ENCODE measurements at regions not wholly inside any gene's neighbourhood (a gene's known extent, or its start where the extent isn't known, plus 50 kb on each side); places are given as distances from the start of the nearest gene placed in this dataset.
"Not testable (repeated sequence)": the region's sequence is repeated elsewhere in the genome, so short reads cannot be mapped to it uniquely, and the experiment has no call there.

DNA sequence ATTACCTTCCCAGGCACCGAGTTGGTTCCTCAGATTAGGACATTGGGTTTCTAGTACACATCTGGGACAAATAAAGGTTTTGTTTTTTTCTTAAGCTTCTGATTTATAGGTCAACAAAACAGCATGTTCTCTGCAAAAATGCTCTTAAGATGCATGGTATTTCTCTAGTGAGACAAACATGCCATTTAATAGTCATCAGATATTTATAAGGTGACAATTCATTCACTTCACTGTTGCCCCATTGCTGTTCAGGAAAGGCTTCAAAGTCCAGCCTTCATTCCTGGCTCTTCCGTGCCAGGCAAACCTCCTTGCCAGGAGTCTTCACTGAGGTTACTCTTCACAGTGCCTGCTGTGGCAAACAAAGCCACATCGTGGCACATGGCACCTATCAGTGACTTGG is 156.3 kb upstream of the FNDC3A start:
- no peaks in the 10 kb centered on the region for H3K27me3 ChIP-seq (ENCODE audit: control insufficient read depth in 3 of 3, insufficient read depth in 3 of 3, low read length in 2 of 3)
- ATAC-seq (ENCODE audit: insufficient read depth, low FRiP score), result no peak
- no peak overlapping the region for H3K27ac ChIP-seq (ENCODE audit: low read depth in 1 of 2, low read length in 1 of 2)
- no peak for DNase-seq
- H3K9ac ChIP-seq (ENCODE audit: insufficient read depth in 1 of 2, low read length in 2 of 2), result no peak overlapping the region
- no peak for TF ChIP-seq CTCF (IDR thresholded peaks at IDR 0.05; ENCODE audit: control extremely low read depth, extremely low read depth)
- H3K36me3 ChIP-seq (ENCODE audit: control insufficient read depth in 4 of 4, insufficient read depth in 4 of 4, low read length in 4 of 4), result no peaks in the 10 kb centered on the region
- no peaks in the 10 kb centered on the region for H3K9me3 ChIP-seq (ENCODE audit: control insufficient read depth in 4 of 4, insufficient read depth in 3 of 4, low read length in 3 of 4)
- H3K4me1 ChIP-seq (ENCODE audit: control insufficient read depth in 5 of 5, insufficient read depth in 5 of 5, low read length in 5 of 5), result peaks cover 0 to 11% (median 0%) of the 10 kb centered on the region in 5 donors
- no peak overlapping the region for H3K4me3 ChIP-seq
- 91 to 93% methylated on average over 3 of the region's 3 CpGs for WGBS, 2 donors

GRCh38 chr13:48819899-48820298 is 155.8 kb upstream of the FNDC3A start:
- no peaks in the 10 kb centered on the region for H3K27me3 ChIP-seq (ENCODE audit: control insufficient read depth in 3 of 3, insufficient read depth in 3 of 3, low read length in 2 of 3)
- ATAC-seq (ENCODE audit: insufficient read depth, low FRiP score) (no peak), DNase-seq (no peak)
- WGBS, 2 donors, result 76 to 80% methylated on average over 4 of the region's 4 CpGs
- no peak overlapping the region for H3K9ac ChIP-seq (ENCODE audit: insufficient read depth in 1 of 2, low read length in 2 of 2)
- H3K4me1 ChIP-seq (ENCODE audit: control insufficient read depth in 5 of 5, insufficient read depth in 5 of 5, low read length in 5 of 5), result peaks cover 0 to 11% (median 0%) of the 10 kb centered on the region in 5 donors
- no peak for TF ChIP-seq CTCF (IDR thresholded peaks at IDR 0.05; ENCODE audit: control extremely low read depth, extremely low read depth)
- H3K9me3 ChIP-seq (ENCODE audit: control insufficient read depth in 4 of 4, insufficient read depth in 3 of 4, low read length in 3 of 4), result no peaks in the 10 kb centered on the region
- H3K27ac ChIP-seq (ENCODE audit: low read depth in 1 of 2, low read length in 1 of 2), result no peak overlapping the region
- H3K36me3 ChIP-seq (ENCODE audit: control insufficient read depth in 4 of 4, insufficient read depth in 4 of 4, low read length in 4 of 4), result no peaks in the 10 kb centered on the region
- H3K4me3 ChIP-seq, result no peak overlapping the region

GRCh38 chr13:48823526-48823925 is 152.2 kb upstream of the FNDC3A start:
- not testable (repeated sequence) for H3K4me1 ChIP-seq (ENCODE audit: control insufficient read depth in 5 of 5, insufficient read depth in 5 of 5, low read length in 5 of 5); DNase-seq; ATAC-seq (ENCODE audit: insufficient read depth, low FRiP score); H3K27me3 ChIP-seq (ENCODE audit: control insufficient read depth in 3 of 3, insufficient read depth in 3 of 3, low read length in 2 of 3); H3K9me3 ChIP-seq (ENCODE audit: control insufficient read depth in 4 of 4, insufficient read depth in 3 of 4, low read length in 3 of 4); H3K27ac ChIP-seq (ENCODE audit: low read depth in 1 of 2, low read length in 1 of 2); H3K4me3 ChIP-seq; H3K36me3 ChIP-seq (ENCODE audit: control insufficient read depth in 4 of 4, insufficient read depth in 4 of 4, low read length in 4 of 4); H3K9ac ChIP-seq (ENCODE audit: insufficient read depth in 1 of 2, low read length in 2 of 2)
- 92 to 95% methylated on average over 9 of the region's 9 CpGs for WGBS, 2 donors

DNA sequence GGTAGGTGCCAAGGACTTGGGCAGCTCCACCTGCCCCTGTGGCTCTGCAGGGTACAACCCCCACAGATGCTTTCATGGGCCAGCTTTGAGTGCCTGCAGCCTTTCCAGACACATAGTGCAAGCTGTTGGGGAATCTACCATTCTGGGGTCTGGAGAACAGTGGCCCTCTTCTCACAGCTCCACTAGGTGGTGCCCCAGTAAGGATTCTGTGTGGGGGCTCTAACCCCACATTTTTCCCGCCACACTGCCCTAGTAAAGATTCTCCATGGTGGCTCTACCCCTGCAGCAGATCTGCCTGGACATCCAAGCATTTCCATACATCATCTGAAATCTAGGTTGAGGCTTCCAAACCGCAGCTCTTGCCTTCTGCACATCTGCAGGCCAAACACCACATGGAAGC is 149.7 kb upstream of the FNDC3A start:
- Histone ChIP-seq H3K4me1 (ENCODE audit: control insufficient read depth in 5 of 5, insufficient read depth in 5 of 5, low read length in 5 of 5) (no peaks in the 10 kb centered on the region), H3K4me3 (no peak overlapping the region), H3K27me3 (ENCODE audit: control insufficient read depth in 3 of 3, insufficient read depth in 3 of 3, low read length in 2 of 3) (no peaks in the 10 kb centered on the region), H3K36me3 (ENCODE audit: control insufficient read depth in 4 of 4, insufficient read depth in 4 of 4, low read length in 4 of 4) (no peaks in the 10 kb centered on the region), H3K9me3 (ENCODE audit: control insufficient read depth in 4 of 4, insufficient read depth in 3 of 4, low read length in 3 of 4) (peaks cover 0 to 5% (median 3%) of the 10 kb centered on the region in 4 donors), H3K9ac (ENCODE audit: insufficient read depth in 1 of 2, low read length in 2 of 2) (no peak overlapping the region), H3K27ac (ENCODE audit: low read depth in 1 of 2, low read length in 1 of 2) (no peak overlapping the region)
- TF ChIP-seq CTCF (IDR thresholded peaks at IDR 0.05; ENCODE audit: control extremely low read depth, extremely low read depth), result no peak
- DNase-seq (no peak), ATAC-seq (ENCODE audit: insufficient read depth, low FRiP score) (no peak)
- WGBS, 2 donors, result 80 to 95% methylated on average over 2 of the region's 2 CpGs

GRCh38 chr13:48826922-48827454 is 148.7 kb upstream of the FNDC3A start:
- ATAC-seq (ENCODE audit: insufficient read depth, low FRiP score); H3K27ac ChIP-seq (ENCODE audit: low read depth in 1 of 2, low read length in 1 of 2); H3K4me3 ChIP-seq; H3K27me3 ChIP-seq (ENCODE audit: control insufficient read depth in 3 of 3, insufficient read depth in 3 of 3, low read length in 2 of 3); H3K36me3 ChIP-seq (ENCODE audit: control insufficient read depth in 4 of 4, insufficient read depth in 4 of 4, low read length in 4 of 4); DNase-seq; H3K9me3 ChIP-seq (ENCODE audit: control insufficient read depth in 4 of 4, insufficient read depth in 3 of 4, low read length in 3 of 4); H3K9ac ChIP-seq (ENCODE audit: insufficient read depth in 1 of 2, low read length in 2 of 2); H3K4me1 ChIP-seq (ENCODE audit: control insufficient read depth in 5 of 5, insufficient read depth in 5 of 5, low read length in 5 of 5): not testable (repeated sequence)
- 38 to 47% methylated on average over 2 of the region's 2 CpGs for WGBS, 2 donors

Measured in lung (tissue), 11 donors.